Spleen (tissue), 7 donors: ENCODE measurements at regions not wholly inside any gene's neighbourhood (a gene's known extent, or its start where the extent isn't known, plus 50 kb on each side); places are given as distances from the start of the nearest gene placed in this dataset.

Source experiments
- POLR2A ChIP-seq, 3 donors: fragments of 450-650 bp; IDR thresholded peaks; one replicate each; pipeline ENCODE4 v1.5.1; 2017; ENCODE audit warnings: antibody characterized with exemption in 3 of 3, mild to moderate bottlenecking in 1 of 3
- POLR2AphosphoS5 ChIP-seq, 3 donors: sonication (generic); formaldehyde crosslinking; IDR thresholded peaks; one replicate each; pipeline ENCODE4 v1.5.1; 2017; ENCODE audit warnings: antibody characterized with exemption in 3 of 3
- TF ChIP-seq, protein P1 (sequence below), 11 experiments: fragments of 200-600 bp in 7 of 11; fragments of 450-650 bp in 4 of 11; sonication (generic) in 4 of 11; IDR thresholded peaks in 8 of 11; conservative IDR thresholded peaks in 3 of 11; 1 replicate in 7 of 11; 2 replicates in 4 of 11; pipeline versions ENCODE4 v1.4.0 to v1.8.0; 2016 to 2021; ENCODE audit warnings: antibody characterized with exemption in 11 of 11, inconsistent platforms in 4 of 11, mild to moderate bottlenecking in 1 of 11
- donor health status: DM: no; HTN: no; CAD: no; lungs with moderate emphysema.
- donor health status: DM: no; HTN: no; CAD: no.
- donor health status: DM: no; HTN: no; CAD: no.

DNA sequence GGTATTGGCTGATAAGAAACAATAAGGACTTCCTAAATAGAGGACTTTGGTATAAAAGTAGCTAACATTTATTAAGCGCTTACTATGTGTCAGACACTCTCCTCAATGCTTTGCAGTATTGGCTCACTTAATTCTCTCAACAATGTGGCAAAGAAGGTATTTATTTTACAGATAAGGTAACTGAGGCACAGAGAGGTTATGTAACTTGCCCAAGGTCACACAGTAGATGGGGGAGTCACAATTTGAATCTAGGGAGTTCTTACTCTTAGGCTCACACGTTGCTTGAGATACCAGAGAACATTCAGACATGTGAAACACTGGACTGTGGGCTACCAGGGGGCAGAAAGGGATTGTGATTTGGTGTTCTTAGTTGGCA lies 60.8 kb upstream of the GPR158 start:
- TF ChIP-seq, protein P1, sequence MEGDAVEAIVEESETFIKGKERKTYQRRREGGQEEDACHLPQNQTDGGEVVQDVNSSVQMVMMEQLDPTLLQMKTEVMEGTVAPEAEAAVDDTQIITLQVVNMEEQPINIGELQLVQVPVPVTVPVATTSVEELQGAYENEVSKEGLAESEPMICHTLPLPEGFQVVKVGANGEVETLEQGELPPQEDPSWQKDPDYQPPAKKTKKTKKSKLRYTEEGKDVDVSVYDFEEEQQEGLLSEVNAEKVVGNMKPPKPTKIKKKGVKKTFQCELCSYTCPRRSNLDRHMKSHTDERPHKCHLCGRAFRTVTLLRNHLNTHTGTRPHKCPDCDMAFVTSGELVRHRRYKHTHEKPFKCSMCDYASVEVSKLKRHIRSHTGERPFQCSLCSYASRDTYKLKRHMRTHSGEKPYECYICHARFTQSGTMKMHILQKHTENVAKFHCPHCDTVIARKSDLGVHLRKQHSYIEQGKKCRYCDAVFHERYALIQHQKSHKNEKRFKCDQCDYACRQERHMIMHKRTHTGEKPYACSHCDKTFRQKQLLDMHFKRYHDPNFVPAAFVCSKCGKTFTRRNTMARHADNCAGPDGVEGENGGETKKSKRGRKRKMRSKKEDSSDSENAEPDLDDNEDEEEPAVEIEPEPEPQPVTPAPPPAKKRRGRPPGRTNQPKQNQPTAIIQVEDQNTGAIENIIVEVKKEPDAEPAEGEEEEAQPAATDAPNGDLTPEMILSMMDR (IDR thresholded peaks at IDR 0.05 in 8 of 11, conservative IDR thresholded peaks at IDR 0.05 in 3 of 11): no peak
- TF ChIP-seq POLR2AphosphoS5 (IDR thresholded peaks at IDR 0.05) (no peak), POLR2A (IDR thresholded peaks at IDR 0.05) (no peak)
